ENCODE measurements at regions not wholly inside any gene's neighbourhood (a gene's known extent, or its start where the extent isn't known, plus 50 kb on each side); places are given as distances from the start of the nearest gene placed in this dataset.

DNA sequence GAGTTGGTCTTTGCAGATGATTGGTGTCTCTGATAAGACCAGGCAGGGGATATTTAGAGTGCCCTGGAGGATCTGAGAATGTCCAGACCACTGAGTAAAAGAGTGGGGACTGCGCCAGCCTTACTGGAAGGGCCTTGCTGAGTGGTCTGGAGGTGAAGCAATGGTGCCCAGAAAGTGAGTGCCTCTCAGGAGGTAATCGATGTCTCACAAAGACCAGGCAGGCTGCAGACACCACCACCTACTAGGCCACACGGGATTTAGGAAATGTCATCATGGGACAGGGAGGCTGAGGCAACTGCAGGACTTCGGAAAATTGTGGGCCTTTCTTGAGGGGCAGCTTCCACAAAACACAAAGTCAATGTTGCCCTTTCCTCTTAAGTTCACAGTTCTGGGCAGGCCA, 57.2 kb upstream of the STEAP1B start:
- no peak overlapping the region for H3K4me3 Mint-ChIP-seq
- peaks cover 17% of the 10 kb centered on the region for H3K27me3 Mint-ChIP-seq (ENCODE audit: low read depth)
- H3K36me3 Mint-ChIP-seq: no peaks in the 10 kb centered on the region
- H3K27ac Mint-ChIP-seq: no peak overlapping the region
- TF ChIP-seq, protein P1, sequence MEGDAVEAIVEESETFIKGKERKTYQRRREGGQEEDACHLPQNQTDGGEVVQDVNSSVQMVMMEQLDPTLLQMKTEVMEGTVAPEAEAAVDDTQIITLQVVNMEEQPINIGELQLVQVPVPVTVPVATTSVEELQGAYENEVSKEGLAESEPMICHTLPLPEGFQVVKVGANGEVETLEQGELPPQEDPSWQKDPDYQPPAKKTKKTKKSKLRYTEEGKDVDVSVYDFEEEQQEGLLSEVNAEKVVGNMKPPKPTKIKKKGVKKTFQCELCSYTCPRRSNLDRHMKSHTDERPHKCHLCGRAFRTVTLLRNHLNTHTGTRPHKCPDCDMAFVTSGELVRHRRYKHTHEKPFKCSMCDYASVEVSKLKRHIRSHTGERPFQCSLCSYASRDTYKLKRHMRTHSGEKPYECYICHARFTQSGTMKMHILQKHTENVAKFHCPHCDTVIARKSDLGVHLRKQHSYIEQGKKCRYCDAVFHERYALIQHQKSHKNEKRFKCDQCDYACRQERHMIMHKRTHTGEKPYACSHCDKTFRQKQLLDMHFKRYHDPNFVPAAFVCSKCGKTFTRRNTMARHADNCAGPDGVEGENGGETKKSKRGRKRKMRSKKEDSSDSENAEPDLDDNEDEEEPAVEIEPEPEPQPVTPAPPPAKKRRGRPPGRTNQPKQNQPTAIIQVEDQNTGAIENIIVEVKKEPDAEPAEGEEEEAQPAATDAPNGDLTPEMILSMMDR (IDR thresholded peaks at IDR 0.05; ENCODE audit: unreplicated experiment): no peak
- DNase-seq (ENCODE audit: low spot score in 2 of 2, unreplicated experiment in 2 of 2): no peak
- no peaks in the 10 kb centered on the region for H3K9me3 Mint-ChIP-seq
- H3K4me1 Mint-ChIP-seq: peaks cover 14% of the 10 kb centered on the region

DNA sequence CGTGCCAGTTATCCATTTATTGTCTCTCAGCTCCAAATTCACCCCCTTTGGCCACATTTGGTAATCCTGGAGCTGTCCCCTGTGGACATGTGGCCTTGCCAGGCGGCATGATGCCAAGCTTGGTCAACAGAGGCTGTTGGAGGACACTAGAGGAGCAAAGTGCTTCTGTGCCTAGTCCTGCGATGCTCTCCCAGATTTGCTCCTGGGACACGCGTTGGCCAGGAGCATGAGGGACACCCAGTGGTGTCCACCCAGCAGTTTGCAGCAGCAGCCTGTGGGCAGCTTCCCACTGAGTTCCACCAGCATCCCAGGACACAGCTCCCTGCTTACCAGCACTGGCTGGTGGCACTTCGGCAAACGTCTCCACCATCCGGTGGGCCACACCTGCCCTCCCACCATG, 55.5 kb upstream of the STEAP1B start:
- Mint-ChIP-seq H3K9me3 (no peaks in the 10 kb centered on the region), H3K4me1 (peaks cover 8% of the 10 kb centered on the region), H3K36me3 (no peaks in the 10 kb centered on the region), H3K27me3 (ENCODE audit: low read depth) (peaks cover 32% of the 10 kb centered on the region), H3K27ac (no peak overlapping the region), H3K4me3 (no peak overlapping the region)
- no peak for DNase-seq (ENCODE audit: low spot score in 2 of 2, unreplicated experiment in 2 of 2)
- TF ChIP-seq, protein P1 (IDR thresholded peaks at IDR 0.05; ENCODE audit: unreplicated experiment): no peak

DNA sequence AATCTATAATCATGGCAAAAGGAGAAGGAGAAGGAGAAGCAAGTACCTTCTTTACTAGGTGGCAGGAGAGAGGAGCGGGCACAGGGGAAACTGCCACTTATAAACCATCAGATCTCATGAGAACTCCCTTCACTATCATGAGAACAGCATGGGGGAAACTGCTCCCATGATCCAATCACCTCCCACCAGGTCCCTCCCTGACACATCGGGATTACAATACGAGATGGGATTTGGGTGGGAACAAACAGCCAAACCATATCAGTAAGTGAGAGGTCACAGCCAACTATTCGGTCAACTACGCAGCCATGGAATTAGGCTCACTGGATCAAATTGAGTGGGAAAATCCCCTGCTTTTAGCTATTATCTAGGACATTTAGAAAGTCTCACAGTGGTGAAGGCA, 54.2 kb upstream of the STEAP1B start:
- Mint-ChIP-seq H3K36me3 (no peaks in the 10 kb centered on the region), H3K4me3 (no peak overlapping the region), H3K27ac (no peak overlapping the region), H3K27me3 (ENCODE audit: low read depth) (peaks cover 43% of the 10 kb centered on the region), H3K4me1 (peaks cover 11% of the 10 kb centered on the region), H3K9me3 (no peaks in the 10 kb centered on the region)
- no peak for DNase-seq (ENCODE audit: low spot score in 2 of 2, unreplicated experiment in 2 of 2)
- TF ChIP-seq, protein P1 (IDR thresholded peaks at IDR 0.05; ENCODE audit: unreplicated experiment): no peak

DNA sequence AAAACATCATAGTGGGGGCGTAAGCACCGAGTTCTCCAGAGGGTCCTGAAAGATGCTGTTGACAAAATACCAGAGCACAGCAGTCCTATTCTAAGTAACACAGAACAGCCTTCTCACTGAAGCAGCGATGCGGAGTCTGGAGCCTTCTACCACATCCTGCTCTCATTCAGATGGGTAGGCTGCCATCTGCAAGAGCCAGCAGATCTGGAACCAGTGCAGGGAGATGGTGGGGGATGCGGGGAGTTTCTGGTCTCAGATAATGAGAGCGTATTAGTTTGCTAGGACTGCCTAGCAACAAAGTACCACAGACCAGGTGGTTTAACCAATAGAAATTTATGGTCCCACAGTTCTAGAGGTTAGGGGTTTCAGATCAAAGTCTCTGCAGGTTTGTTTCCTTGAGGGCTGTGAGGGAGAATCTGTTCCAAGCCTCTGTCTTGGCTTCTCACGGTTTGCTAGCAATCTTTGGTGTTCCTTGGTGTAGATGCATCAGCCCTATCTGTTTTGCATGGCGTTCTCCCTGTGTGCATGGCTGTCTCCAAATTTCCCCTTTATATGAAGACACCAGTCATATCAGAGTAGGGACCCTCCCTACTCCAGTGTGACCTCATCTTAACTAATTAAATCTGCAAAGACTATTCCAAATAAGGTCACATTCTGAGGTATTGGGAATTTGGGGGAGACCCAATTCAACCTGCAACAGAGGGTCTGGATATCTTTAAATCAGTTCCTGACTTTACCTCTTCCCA, 52.0 kb upstream of the STEAP1B start:
- H3K9me3 Mint-ChIP-seq: no peaks in the 10 kb centered on the region
- peaks cover 46% of the 10 kb centered on the region for H3K27me3 Mint-ChIP-seq (ENCODE audit: low read depth)
- DNase-seq (ENCODE audit: low spot score in 2 of 2, unreplicated experiment in 2 of 2): no peak
- no peak overlapping the region for H3K27ac Mint-ChIP-seq
- H3K4me1 Mint-ChIP-seq: peaks cover 11% of the 10 kb centered on the region
- TF ChIP-seq, protein P1 (IDR thresholded peaks at IDR 0.05; ENCODE audit: unreplicated experiment): no peak
- H3K4me3 Mint-ChIP-seq: no peak overlapping the region
- H3K36me3 Mint-ChIP-seq: no peaks in the 10 kb centered on the region

DNA sequence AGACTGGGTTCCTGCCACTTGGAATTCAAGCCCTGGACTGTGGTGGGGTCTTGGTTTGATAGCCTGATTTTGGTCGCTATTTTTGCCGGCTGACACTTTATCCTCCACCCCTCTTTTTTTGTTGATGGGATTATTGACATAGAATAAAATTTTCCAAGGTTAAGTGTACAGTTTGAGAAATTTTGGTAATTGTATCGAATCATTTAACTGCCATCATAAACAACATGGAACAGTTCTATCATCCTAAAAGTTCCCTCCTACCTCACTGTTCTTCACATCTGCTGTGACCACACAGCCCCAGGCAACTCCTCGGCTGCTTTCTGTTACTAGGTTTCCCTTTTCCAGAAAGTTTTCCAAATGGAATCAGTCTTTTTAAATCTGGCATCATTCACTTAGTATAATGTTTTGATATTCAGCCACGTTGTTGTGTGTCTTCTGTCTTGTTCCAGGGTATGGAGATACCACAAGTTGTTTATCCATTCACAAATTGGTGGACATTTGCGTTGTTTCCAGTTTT, 50.6 kb upstream of the STEAP1B start:
- H3K27ac Mint-ChIP-seq: no peak overlapping the region
- H3K36me3 Mint-ChIP-seq: no peaks in the 10 kb centered on the region
- peaks cover 16% of the 10 kb centered on the region for H3K4me1 Mint-ChIP-seq
- no peaks in the 10 kb centered on the region for H3K9me3 Mint-ChIP-seq
- H3K4me3 Mint-ChIP-seq: peak overlapping the region; percentile 78
- no peak for DNase-seq (ENCODE audit: low spot score in 2 of 2, unreplicated experiment in 2 of 2)
- TF ChIP-seq, protein P1 (IDR thresholded peaks at IDR 0.05; ENCODE audit: unreplicated experiment): no peak
- peaks cover 46% of the 10 kb centered on the region for H3K27me3 Mint-ChIP-seq (ENCODE audit: low read depth)
